A549 (cell line): ENCODE measurements at regions not wholly inside any gene's neighbourhood (a gene's known extent, or its start where the extent isn't known, plus 50 kb on each side); places are given as distances from the start of the nearest gene placed in this dataset.

Experiments used
- ATAC-seq, 2 experiments: fragments of 200-7000 bp in 1 of 2; fragments of >200 bp in 1 of 2; cut with Nextera tagmentation in 1 of 2; cut with Tn5 transposase in 1 of 2; 3 replicates each; pipeline versions ENCODE4 v1.8.0 to v1.9.1; 2018 to 2020; ENCODE audit warnings: mild to moderate bottlenecking in 1 of 2, moderate library complexity in 1 of 2
- CTCF ChIA-PET: fragments of 300-600 bp; sonication (Branson Sonifier 250); formaldehyde crosslinking; extraction: SDS; loops from one replicate; lab custom pipeline; 2021; ENCODE audit warnings: antibody characterized with exemption, inconsistent platforms; lab: Yijun Ruan, JAX
- POLR2A ChIA-PET: fragments of 350-600 bp; formaldehyde crosslinking; extraction: SDS; loops from one replicate; lab custom pipeline; 2021; ENCODE audit warnings: antibody characterized with exemption, inconsistent platforms; lab: Yijun Ruan, JAX
- DNase-seq, 2 experiments: peaks; one replicate each; pipeline versions ENCODE4 v3.0.0 to v3.0.0-alpha.2; 2011 to 2016; ENCODE audit warnings: low read depth in 1 of 2, low spot score in 1 of 2
- FAIRE-seq: peaks from 2 replicates; lab custom pipeline; 2011; peaks lifted over from hg19 to GRCh38; lab: Jason Lieb, UNC
- H3K27ac ChIP-seq, 2 experiments: fragments of >200 bp; sonication (Bioruptor Twin); formaldehyde crosslinking; 3 replicates each; pipeline ENCODE4 v1.5.1; 2016 to 2017
- H3K4me1 ChIP-seq: fragments of >200 bp; sonication (Bioruptor Twin); formaldehyde crosslinking; 3 replicates; pipeline ENCODE4 v1.6.1; 2016
- H3K4me2 ChIP-seq: fragments of >200 bp; sonication (Bioruptor Twin); formaldehyde crosslinking; 3 replicates; pipeline ENCODE4 v1.6.1; 2016
- H3K4me3 ChIP-seq: fragments of >200 bp; sonication (Bioruptor Twin); formaldehyde crosslinking; 3 replicates; pipeline ENCODE4 v1.5.1; 2016
- H3K9me3 ChIP-seq: fragments of >200 bp; sonication (Bioruptor Twin); formaldehyde crosslinking; 3 replicates; pipeline ENCODE4 v1.6.1; 2016
- CBX8 ChIP-seq: fragments of 200-600 bp; sonication (generic); IDR thresholded peaks from 2 replicates; pipeline ENCODE4 v1.6.1; 2016
- CEBPB ChIP-seq, 2 experiments: fragments of >200 bp in 1 of 2; sonication (Bioruptor Twin) in 1 of 2; formaldehyde crosslinking in 1 of 2; IDR thresholded peaks; 2 replicates each; pipeline ENCODE4 v1.6.1; 2012 to 2016
- CHD2 ChIP-seq: fragments of 150-350 bp; IDR thresholded peaks from 2 replicates; pipeline ENCODE4 v1.6.1; 2014; ENCODE audit warnings: low read length; ENCODE audit not compliant: partially characterized antibody
- CTCF ChIP-seq: fragments of >200 bp; sonication (Bioruptor Twin); formaldehyde crosslinking; IDR thresholded peaks from 3 replicates; pipeline ENCODE4 v1.5.1; 2016
- ELK1 ChIP-seq: fragments of 150-350 bp; IDR thresholded peaks from 2 replicates; pipeline ENCODE4 v1.6.1; 2014; ENCODE audit warnings: low read depth, mild to moderate bottlenecking, low read length
- FOSB ChIP-seq: fragments of 250-450 bp; sonication (Bioruptor Pico); IDR thresholded peaks from 2 replicates; pipeline ENCODE4 v1.5.0; 2020; ENCODE audit warnings: mild to moderate bottlenecking, moderate library complexity
- FOSL2 ChIP-seq, 2 experiments: fragments of 450-650 bp in 1 of 2; fragments of >200 bp in 1 of 2; sonication (Bioruptor Twin) in 1 of 2; formaldehyde crosslinking; IDR thresholded peaks; 2 replicates each; pipeline versions ENCODE4 v1.5.0 to v1.6.1; 2016 to 2020; ENCODE audit warnings: mild to moderate bottlenecking in 1 of 2, moderate library complexity in 1 of 2
- FOXS1 ChIP-seq: fragments of 250-450 bp; sonication (Bioruptor Pico); IDR thresholded peaks from 2 replicates; pipeline ENCODE4 v1.5.0; 2020; ENCODE audit warnings: mild to moderate bottlenecking, moderate library complexity
- HDAC2 ChIP-seq: fragments of 200-600 bp; sonication (generic); IDR thresholded peaks from 2 replicates; pipeline ENCODE4 v1.6.1; 2016
- HES2 ChIP-seq: fragments of >200 bp; sonication (Bioruptor Twin); formaldehyde crosslinking; IDR thresholded peaks from 2 replicates; pipeline ENCODE4 v1.6.1; 2016
- HMGXB4 ChIP-seq: fragments of 250-450 bp; sonication (Bioruptor Pico); IDR thresholded peaks from 2 replicates; pipeline ENCODE4 v1.5.0; 2021; ENCODE audit warnings: mild to moderate bottlenecking, moderate library complexity, borderline replicate concordance
- HOXA7 ChIP-seq: fragments of 250-450 bp; sonication (Bioruptor Pico); IDR thresholded peaks from 2 replicates; pipeline ENCODE4 v1.5.0; 2020; ENCODE audit warnings: mild to moderate bottlenecking, moderate library complexity
- JUN ChIP-seq, 2 experiments: fragments of >200 bp; sonication (Bioruptor Twin); formaldehyde crosslinking; IDR thresholded peaks; 2 replicates in 1 of 2; 3 replicates in 1 of 2; pipeline ENCODE4 v1.6.1; 2016 to 2017
- JUNB ChIP-seq: fragments of >200 bp; sonication (Bioruptor Twin); formaldehyde crosslinking; IDR thresholded peaks from 2 replicates; pipeline ENCODE4 v1.6.1; 2016
- KDM5A ChIP-seq: fragments of 200-600 bp; sonication (generic); IDR thresholded peaks from 2 replicates; pipeline ENCODE4 v1.6.1; 2016; ENCODE audit warnings: antibody characterized with exemption, mild to moderate bottlenecking
- MAFK ChIP-seq: fragments of 450-650 bp; IDR thresholded peaks from 2 replicates; pipeline ENCODE4 v1.6.1; 2014; ENCODE audit not compliant: partially characterized antibody
- MYC ChIP-seq: IDR thresholded peaks from 2 replicates; pipeline ENCODE4 v1.6.1; 2012; ENCODE audit warnings: mild to moderate bottlenecking, inconsistent platforms, low read length, improper control_type of control experiment, borderline replicate concordance
- NPAS2 ChIP-seq: fragments of 250-450 bp; sonication (Bioruptor Pico); IDR thresholded peaks from 2 replicates; pipeline ENCODE4 v1.8.0; 2022; ENCODE audit warnings: mild to moderate bottlenecking, moderate library complexity, borderline replicate concordance
- RAD21 ChIP-seq, 2 experiments: fragments of >200 bp in 1 of 2; sonication (Bioruptor Twin) in 1 of 2; formaldehyde crosslinking in 1 of 2; IDR thresholded peaks in 1 of 2; conservative IDR thresholded peaks in 1 of 2; 2 replicates in 1 of 2; 3 replicates in 1 of 2; pipeline ENCODE4 v1.6.1; 2012 to 2018; ENCODE audit warnings: inconsistent platforms in 1 of 2
- REST ChIP-seq: fragments of 200-600 bp; sonication (generic); IDR thresholded peaks from 2 replicates; pipeline ENCODE4 v1.6.1; 2016; ENCODE audit warnings: antibody characterized with exemption, mild to moderate bottlenecking, moderate library complexity
- SREBF2 ChIP-seq: fragments of 450-650 bp; IDR thresholded peaks from 2 replicates; pipeline ENCODE4 v1.6.1; 2014; ENCODE audit warnings: mild to moderate bottlenecking, moderate library complexity
- TP53 ChIP-seq: fragments of 250-450 bp; sonication (Bioruptor Pico); IDR thresholded peaks from 2 replicates; pipeline ENCODE4 v1.5.0; 2021; ENCODE audit warnings: mild to moderate bottlenecking, moderate library complexity
- USF2 ChIP-seq: fragments of 450-650 bp; IDR thresholded peaks from 2 replicates; pipeline ENCODE4 v1.6.1; 2014; ENCODE audit warnings: antibody characterized with exemption
- ZFP36 ChIP-seq: fragments of 450-650 bp; IDR thresholded peaks from 2 replicates; pipeline ENCODE4 v1.6.1; 2014; ENCODE audit warnings: borderline replicate concordance; ENCODE audit not compliant: partially characterized antibody
- ZSCAN20 ChIP-seq: fragments of 250-450 bp; sonication (Bioruptor Pico); IDR thresholded peaks from 2 replicates; pipeline ENCODE4 v1.8.0; 2022; ENCODE audit warnings: mild to moderate bottlenecking, moderate library complexity
- WGBS: methylation state at CpG from one replicate; pipeline ENCODE4 v1.1.6; 2017; ENCODE audit errors: missing lambda C conversion rate; 5-methylcytosine and 5-hydroxymethylcytosine counted together
- TF ChIP-seq, protein P1 (sequence below): fragments of 250-450 bp; sonication (Bioruptor Pico); IDR thresholded peaks from 2 replicates; pipeline ENCODE4 v1.5.0; 2020; ENCODE audit warnings: low read depth, mild to moderate bottlenecking, moderate library complexity

GRCh38 chr5:10912435-10912834 lies 151.4 kb upstream of the DAP start:
- Histone ChIP-seq H3K4me3 (no peak overlapping the region), H3K4me1 (peaks cover 10% of the 10 kb centered on the region), H3K9me3 (no peaks in the 10 kb centered on the region), H3K27ac (no peak overlapping the region), H3K4me2 (no peak overlapping the region)
- no peak for FAIRE-seq
- no peak for ATAC-seq
- ChIA-PET CTCF (no interaction called here), POLR2A (no interaction called here)
- WGBS, result 80% methylated on average over 2 of the region's 2 CpGs
- TF ChIP-seq KDM5A (no peak), FOXS1 (CRISPR knock-in tag) (no peak), JUNB (no peak), TP53 (CRISPR knock-in tag) (no peak), MYC (no peak), SREBF2 (no peak), HES2 (no peak), ZSCAN20 (CRISPR knock-in tag) (no peak), ZFP36 (no peak), HMGXB4 (CRISPR knock-in tag) (no peak), RAD21 (conservative IDR thresholded peaks at IDR 0.05 in 1 of 2, IDR thresholded peaks at IDR 0.05 in 1 of 2) (no peak), CBX8 (no peak), HOXA7 (CRISPR knock-in tag) (no peak), HDAC2 (no peak), REST (no peak), CTCF (no peak), CEBPB (IDR thresholded peaks at IDR 0.05) (no peak)
- no peak for DNase-seq

DNA sequence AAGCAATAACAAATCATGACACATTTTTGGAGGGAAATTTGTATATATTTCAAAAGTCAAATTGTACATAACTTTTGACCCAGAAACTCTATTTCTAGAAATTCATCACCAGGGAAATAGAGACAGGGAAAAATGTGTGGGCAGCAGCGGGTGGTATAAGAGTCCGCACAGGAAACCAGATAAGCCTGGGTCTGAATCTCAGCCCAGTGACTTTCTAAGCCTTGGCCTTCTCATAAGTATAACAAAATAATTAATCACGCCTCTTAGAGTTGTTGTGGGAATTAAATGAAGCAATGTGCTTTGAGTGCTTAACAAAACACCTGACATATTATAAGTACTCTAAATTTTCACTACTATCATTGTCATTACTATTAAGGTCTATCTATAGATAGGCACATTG lies 149.2 kb upstream of the DAP start:
- Histone ChIP-seq H3K4me2 (no peak overlapping the region), H3K27ac (no peak overlapping the region), H3K4me1 (peaks cover 10% of the 10 kb centered on the region), H3K9me3 (no peaks in the 10 kb centered on the region), H3K4me3 (no peak overlapping the region)
- TF ChIP-seq RAD21 (conservative IDR thresholded peaks at IDR 0.05 in 1 of 2, IDR thresholded peaks at IDR 0.05 in 1 of 2) (no peak), HOXA7 (CRISPR knock-in tag) (no peak), JUN (IDR thresholded peaks at IDR 0.05) (no peak), MYC (no peak), USF2 (no peak), CBX8 (no peak), MAFK (no peak), NPAS2 (CRISPR knock-in tag) (no peak), FOSL2 (IDR thresholded peaks at IDR 0.05) (no peak), FOSL2 (CRISPR knock-in tag; IDR thresholded peaks at IDR 0.05) (no peak), FOSB (no peak), CHD2 (no peak), ELK1 (no peak), ZFP36 (no peak)
- TF ChIP-seq, protein P1, sequence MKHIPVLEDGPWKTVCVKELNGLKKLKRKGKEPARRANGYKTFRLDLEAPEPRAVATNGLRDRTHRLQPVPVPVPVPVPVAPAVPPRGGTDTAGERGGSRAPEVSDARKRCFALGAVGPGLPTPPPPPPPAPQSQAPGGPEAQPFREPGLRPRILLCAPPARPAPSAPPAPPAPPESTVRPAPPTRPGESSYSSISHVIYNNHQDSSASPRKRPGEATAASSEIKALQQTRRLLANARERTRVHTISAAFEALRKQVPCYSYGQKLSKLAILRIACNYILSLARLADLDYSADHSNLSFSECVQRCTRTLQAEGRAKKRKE, result no peak
- FAIRE-seq (no peak), ATAC-seq (no peak), DNase-seq (no peak)
- POLR2A ChIA-PET, result no interaction called here
- CTCF ChIA-PET, result no interaction called here
- WGBS, result 59% methylated on average over 3 of the region's 3 CpGs
